Psoas muscle (tissue), 7 donors: ENCODE measurements at regions not wholly inside any gene's neighbourhood (a gene's known extent, or its start where the extent isn't known, plus 50 kb on each side); places are given as distances from the start of the nearest gene placed in this dataset.

Experiments used
- ATAC-seq, 4 donors: fragments of 200-7000 bp; cut with Tn5 transposase; one replicate each; pipeline ENCODE4 v1.9.1; 2020; ENCODE audit warnings: moderate library complexity in 3 of 4, mild to moderate bottlenecking in 2 of 4
- DNase-seq, 2 donors: peaks; one replicate each; pipeline ENCODE4 v3.0.0-alpha.2; 2020
- H3K27ac ChIP-seq: fragments of 200-600 bp; one replicate; pipeline ENCODE4 v1.8.0; 2022
- H3K27me3 ChIP-seq, 3 donors: fragments of 200-600 bp in 1 of 3; one replicate each; pipeline versions ENCODE4 v1.6.1 to v1.8.0; 2013 to 2022; ENCODE audit warnings: low read length in 2 of 3, mild to moderate bottlenecking in 2 of 3, moderate library complexity in 1 of 3; ENCODE audit not compliant: insufficient read depth in 3 of 3
- H3K36me3 ChIP-seq, 2 donors: fragments of 200-600 bp in 1 of 2; one replicate each; pipeline versions ENCODE4 v1.6.1 to v1.8.0; 2013 to 2022; ENCODE audit warnings: low read depth in 1 of 2, mild to moderate bottlenecking in 1 of 2, moderate library complexity in 1 of 2; ENCODE audit not compliant: insufficient read depth in 1 of 2
- H3K4me1 ChIP-seq: fragments of 200-600 bp; one replicate; pipeline ENCODE4 v1.8.0; 2022
- H3K4me3 ChIP-seq: fragments of 200-600 bp; one replicate; pipeline ENCODE4 v1.8.0; 2022; ENCODE audit warnings: mild to moderate bottlenecking
- H3K9me3 ChIP-seq: fragments of 200-600 bp; one replicate; pipeline ENCODE4 v1.8.0; 2022
- WGBS, 3 donors: extraction: QIAGEN DNeasy Blood & Tissue Kit; methylation state at CpG; one replicate each; pipeline versions ENCODE4 v1.1.6 to v1.1.7; 2013; 5-methylcytosine and 5-hydroxymethylcytosine counted together
- intact Hi-C, 2 donors: fragments of 100-400 bp; cut with DNase I; formaldehyde crosslinking; loops; one replicate each; pipeline versions ENCODE4 v1.11.0 to v1.14.2; 2022
- TF ChIP-seq, protein P1 (sequence below): fragments of 200-600 bp; IDR thresholded peaks from one replicate; pipeline ENCODE4 v1.8.0; 2022; ENCODE audit warnings: antibody characterized with exemption
- donor health status: healthy with polysubstance abuse.
- donor health status: DM: no; HTN: no; CAD: no; lungs with moderate emphysema.
- donor health status: Bipolar disorder and iron deficiency.
- donor health status: healthy.
- donor health status: DM: yes; HTN: yes; CAD: no.
- donor health status: DM: no; HTN: no; CAD: no.
- donor health status: DM: yes; HTN: yes; CAD: no.

DNA sequence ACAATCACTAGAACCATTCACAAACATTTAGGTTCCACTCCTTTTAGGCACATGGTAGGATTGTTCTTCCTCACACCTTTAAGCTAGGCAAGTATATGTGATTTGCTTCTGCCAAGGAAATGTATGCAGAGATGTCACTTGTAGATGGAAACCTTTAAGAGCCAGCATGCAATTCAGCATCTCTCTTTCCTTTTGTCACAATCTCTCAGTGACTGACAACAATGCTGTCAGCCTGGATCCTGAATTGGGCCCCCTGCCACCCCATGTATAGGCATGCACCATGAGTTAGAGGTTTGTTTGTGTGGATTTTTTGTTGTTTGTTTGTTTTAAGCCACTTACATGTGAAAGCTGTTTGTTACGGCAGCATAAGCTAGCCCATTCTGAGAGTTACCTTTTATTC is 169.6 kb upstream of the PDE1C start:
- intact Hi-C loops, result no loop called here
- no peak overlapping the region for H3K4me3 ChIP-seq
- H3K4me1 ChIP-seq, result no peaks in the 10 kb centered on the region
- no peaks in the 10 kb centered on the region for H3K9me3 ChIP-seq
- TF ChIP-seq, protein P1, sequence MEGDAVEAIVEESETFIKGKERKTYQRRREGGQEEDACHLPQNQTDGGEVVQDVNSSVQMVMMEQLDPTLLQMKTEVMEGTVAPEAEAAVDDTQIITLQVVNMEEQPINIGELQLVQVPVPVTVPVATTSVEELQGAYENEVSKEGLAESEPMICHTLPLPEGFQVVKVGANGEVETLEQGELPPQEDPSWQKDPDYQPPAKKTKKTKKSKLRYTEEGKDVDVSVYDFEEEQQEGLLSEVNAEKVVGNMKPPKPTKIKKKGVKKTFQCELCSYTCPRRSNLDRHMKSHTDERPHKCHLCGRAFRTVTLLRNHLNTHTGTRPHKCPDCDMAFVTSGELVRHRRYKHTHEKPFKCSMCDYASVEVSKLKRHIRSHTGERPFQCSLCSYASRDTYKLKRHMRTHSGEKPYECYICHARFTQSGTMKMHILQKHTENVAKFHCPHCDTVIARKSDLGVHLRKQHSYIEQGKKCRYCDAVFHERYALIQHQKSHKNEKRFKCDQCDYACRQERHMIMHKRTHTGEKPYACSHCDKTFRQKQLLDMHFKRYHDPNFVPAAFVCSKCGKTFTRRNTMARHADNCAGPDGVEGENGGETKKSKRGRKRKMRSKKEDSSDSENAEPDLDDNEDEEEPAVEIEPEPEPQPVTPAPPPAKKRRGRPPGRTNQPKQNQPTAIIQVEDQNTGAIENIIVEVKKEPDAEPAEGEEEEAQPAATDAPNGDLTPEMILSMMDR, result no peak
- ATAC-seq (no peak), DNase-seq (no peak)
- 72 to 93% (median 84%) methylated on average over 1 of the region's 1 CpG for WGBS, 3 donors
- no peak overlapping the region for H3K27ac ChIP-seq
- peaks cover 0 to 7% (median 0%) of the 10 kb centered on the region in 3 donors for H3K27me3 ChIP-seq
- H3K36me3 ChIP-seq, result no peaks in the 10 kb centered on the region

DNA sequence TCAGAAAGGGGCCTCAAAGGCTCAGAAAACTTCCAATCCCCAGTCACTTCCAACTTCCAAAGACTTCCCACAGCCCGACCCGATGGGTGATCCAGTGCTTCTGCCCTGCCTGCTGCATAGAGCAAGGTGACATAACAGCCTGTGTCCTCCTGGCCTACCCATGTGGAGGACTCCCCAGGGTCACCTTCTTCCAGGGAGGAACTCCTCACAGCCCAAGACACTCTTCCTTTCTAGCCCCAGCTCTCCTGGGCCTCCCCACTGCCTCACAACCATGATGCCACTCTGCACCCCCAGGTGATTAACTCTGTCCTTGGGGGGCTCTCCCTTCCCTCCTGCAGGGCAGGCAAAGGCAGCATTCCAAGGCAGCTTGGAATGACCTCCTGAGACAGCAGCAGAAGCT is 158.4 kb upstream of the PDE1C start:
- intact Hi-C loops, result no loop called here
- WGBS, 3 donors, result 90 to 95% (median 90%) methylated on average over 2 of the region's 2 CpGs
- ATAC-seq, result no peak

DNA sequence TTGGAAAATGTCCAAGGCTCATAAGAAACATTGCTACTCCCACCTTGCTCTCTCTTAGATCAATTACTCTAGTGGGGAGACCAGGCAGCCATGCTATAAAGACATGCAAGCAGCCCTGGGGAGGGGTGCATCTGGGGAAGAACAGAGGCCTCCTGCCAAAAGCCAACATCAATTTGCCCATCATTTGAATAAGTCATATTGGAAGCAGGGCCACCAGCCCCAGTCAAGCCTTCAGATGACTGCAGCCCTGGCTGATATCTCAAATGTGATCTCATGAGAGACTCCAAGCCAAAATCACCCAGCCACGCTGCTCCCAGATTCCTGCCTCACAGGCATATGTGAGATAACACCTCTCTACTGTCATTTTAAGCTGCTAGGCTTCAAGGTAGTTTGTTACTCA is 157.5 kb upstream of the PDE1C start:
- H3K36me3 ChIP-seq, result no peaks in the 10 kb centered on the region
- 65 to 75% (median 67%) methylated on average over 1 of the region's 1 CpG for WGBS, 3 donors

More for the DNA sequence above, 158.4 kb upstream of the PDE1C start:
- DNase-seq, result no peak
- Histone ChIP-seq H3K4me1 (no peaks in the 10 kb centered on the region), H3K27me3 (no peaks in the 10 kb centered on the region), H3K4me3 (no peak overlapping the region), H3K27ac (no peak overlapping the region), H3K36me3 (no peaks in the 10 kb centered on the region), H3K9me3 (no peaks in the 10 kb centered on the region)
- TF ChIP-seq, protein P1, result no peak

DNA sequence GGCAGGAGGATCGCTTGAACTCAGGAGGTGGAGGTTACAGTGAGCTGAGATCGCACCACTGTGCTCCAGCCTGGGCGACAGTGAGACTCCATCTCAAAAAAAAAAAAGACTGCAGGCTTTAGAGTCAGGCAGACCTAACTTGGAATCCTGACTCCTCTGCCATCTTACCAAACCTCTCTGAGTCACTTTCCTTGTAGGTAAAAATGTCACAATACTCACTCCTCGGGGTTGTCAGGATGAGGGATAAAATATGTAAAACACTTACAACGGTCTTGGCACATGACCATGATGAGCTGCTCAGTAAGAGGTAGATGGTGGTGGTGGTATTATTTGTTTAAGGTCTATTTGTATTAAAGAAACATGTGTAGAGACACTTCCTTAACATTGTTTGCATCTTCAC is 154.1 kb upstream of the PDE1C start:
- DNase-seq, result no peak
- no peaks in the 10 kb centered on the region for H3K4me1 ChIP-seq
- ATAC-seq, result no peak
- H3K27me3 ChIP-seq, result no peaks in the 10 kb centered on the region
- 82 to 83% (median 83%) methylated on average over 5 of the region's 5 CpGs for WGBS, 3 donors
- TF ChIP-seq, protein P1, result no peak
- no peak overlapping the region for H3K4me3 ChIP-seq
- no peaks in the 10 kb centered on the region for H3K36me3 ChIP-seq
- intact Hi-C loops, result no loop called here
- H3K9me3 ChIP-seq, result no peaks in the 10 kb centered on the region
- H3K27ac ChIP-seq, result no peak overlapping the region

More for the DNA sequence above, 157.5 kb upstream of the PDE1C start:
- H3K4me1 ChIP-seq, result no peaks in the 10 kb centered on the region
- ATAC-seq, result no peak
- TF ChIP-seq, protein P1, result no peak
- no peaks in the 10 kb centered on the region for H3K27me3 ChIP-seq
- no peak overlapping the region for H3K27ac ChIP-seq
- H3K4me3 ChIP-seq, result no peak overlapping the region
- H3K9me3 ChIP-seq, result no peaks in the 10 kb centered on the region
- no peak for DNase-seq
- intact Hi-C loops, result no loop called here

DNA sequence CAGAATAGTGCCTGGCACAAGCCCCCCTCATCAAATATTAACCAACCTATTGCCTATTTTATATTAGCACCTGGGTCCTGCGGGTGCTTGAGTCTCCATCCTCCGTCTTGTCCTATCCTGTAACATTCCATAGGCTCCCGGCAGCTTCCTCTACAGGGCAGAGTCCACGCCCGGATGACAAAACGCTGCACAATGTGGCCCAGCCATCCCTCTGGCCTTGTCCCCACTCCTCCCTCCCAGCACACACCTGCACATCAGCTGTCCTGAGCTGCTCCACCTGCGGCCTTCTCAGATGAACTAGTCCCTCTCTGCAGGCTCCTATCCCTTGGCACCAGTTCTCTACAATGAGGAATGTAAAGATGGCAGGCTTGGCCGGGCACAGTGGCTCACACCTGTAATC is 153.5 kb upstream of the PDE1C start:
- Histone ChIP-seq H3K27ac (no peak overlapping the region), H3K4me1 (no peaks in the 10 kb centered on the region), H3K36me3 (no peaks in the 10 kb centered on the region), H3K4me3 (no peak overlapping the region), H3K27me3 (no peaks in the 10 kb centered on the region), H3K9me3 (no peaks in the 10 kb centered on the region)
- intact Hi-C loops, result no loop called here
- TF ChIP-seq, protein P1, result no peak
- 84 to 90% (median 86%) methylated on average over 8 of the region's 8 CpGs for WGBS, 3 donors
- DNase-seq (no peak), ATAC-seq (no peak)
